Endothelial cell of umbilical vein (primary cell): ENCODE measurements at regions not wholly inside any gene's neighbourhood (a gene's known extent, or its start where the extent isn't known, plus 50 kb on each side); places are given as distances from the start of the nearest gene placed in this dataset.

Experiments used
- BruUV-seq: library from RNA; stranded (reverse); fragments of 400-500 nt; replicated peaks from 2 replicates; lab custom pipeline; 2021; lab: Mats Ljungman, UMichigan
- CTCF ChIA-PET: fragments of 300-600, 350-600 bp; sonication (Branson Sonifier 250); formaldehyde crosslinking; loops from one replicate; lab custom pipeline; 2021; ENCODE audit warnings: antibody characterized with exemption, inconsistent platforms; lab: Charles Lee
- POLR2A ChIA-PET: fragments of 300-600, 350-600 bp; sonication (Branson Sonifier 250); formaldehyde crosslinking; loops from one replicate; lab custom pipeline; 2021; ENCODE audit warnings: antibody characterized with exemption, inconsistent platforms; lab: Charles Lee
- DNase-seq: peaks from one replicate; pipeline ENCODE4 v3.0.0-alpha.2; 2011; ENCODE audit warnings: low read depth, low spot score
- FAIRE-seq: peaks from 2 replicates; lab custom pipeline; 2011; peaks lifted over from hg19 to GRCh38; lab: Jason Lieb, UNC
- H2AFZ ChIP-seq: 2 replicates; pipeline ENCODE4 v1.6.0; 2012; ENCODE audit warnings: low read depth, low read length, control low read depth, inconsistent platforms
- H3K27ac ChIP-seq: 2 replicates; pipeline ENCODE4 v1.5.1; 2011; ENCODE audit warnings: low read depth, mild to moderate bottlenecking, control low read depth, low read length, moderate library complexity; ENCODE audit not compliant: insufficient read depth
- H3K27me3 ChIP-seq, 2 experiments: 2 replicates each; pipeline versions ENCODE4 v1.6.0 to v1.6.1; 2011; ENCODE audit warnings: low read length in 2 of 2, mixed read lengths in 1 of 2; ENCODE audit not compliant: control insufficient read depth in 2 of 2, insufficient read depth in 2 of 2
- H3K36me3 ChIP-seq, 2 experiments: 2 replicates in 1 of 2; 3 replicates in 1 of 2; pipeline ENCODE4 v1.5.1; 2011; ENCODE audit warnings: low read length in 2 of 2, mild to moderate bottlenecking in 1 of 2, moderate library complexity in 1 of 2; ENCODE audit not compliant: control insufficient read depth in 2 of 2, insufficient read depth in 2 of 2; ENCODE audit errors: extremely low read depth in 1 of 2
- H3K4me1 ChIP-seq: 3 replicates; pipeline ENCODE4 v1.5.1; 2011; ENCODE audit warnings: mild to moderate bottlenecking, low read length; ENCODE audit not compliant: control insufficient read depth, insufficient read depth; ENCODE audit errors: extremely low read depth
- H3K4me2 ChIP-seq: 2 replicates; pipeline ENCODE4 v1.6.1; 2011; ENCODE audit warnings: low read length, control low read depth, mixed read lengths; ENCODE audit not compliant: insufficient read depth
- H3K4me3 ChIP-seq, 3 experiments: fragments of 200-600 bp in 1 of 3; sonication (generic), shearing (Covaris generic) in 1 of 3; replicated peaks in 1 of 3; 2 replicates each; pipeline ENCODE4 v1.5.1; 2011 to 2016; ENCODE audit warnings: control low read depth in 3 of 3, low read length in 3 of 3, mild to moderate bottlenecking in 2 of 3, inconsistent platforms in 1 of 3, low read depth in 1 of 3, moderate library complexity in 1 of 3; ENCODE audit not compliant: insufficient read depth in 1 of 3
- H3K79me2 ChIP-seq: 2 replicates; pipeline ENCODE4 v1.6.0; 2012; ENCODE audit warnings: low read length, inconsistent platforms; ENCODE audit not compliant: control insufficient read depth, insufficient read depth
- H3K9ac ChIP-seq: replicated peaks from 2 replicates; pipeline ENCODE3; 2011; ENCODE audit warnings: low read length, control low read depth; ENCODE audit not compliant: insufficient read depth; ENCODE audit errors: extremely low read depth
- H3K9me1 ChIP-seq: replicated peaks from 3 replicates; pipeline ENCODE4 v1.6.0; 2011; ENCODE audit warnings: mild to moderate bottlenecking, low read length; ENCODE audit not compliant: control insufficient read depth, insufficient read depth; ENCODE audit errors: extremely low read depth
- H3K9me3 ChIP-seq: replicated peaks from 2 replicates; pipeline ENCODE4 v1.5.1; 2012; ENCODE audit warnings: low read length, inconsistent platforms; ENCODE audit not compliant: control insufficient read depth, insufficient read depth
- H4K20me1 ChIP-seq: replicated peaks from 2 replicates; pipeline ENCODE3; 2011; ENCODE audit warnings: mild to moderate bottlenecking, low read length; ENCODE audit not compliant: control insufficient read depth, insufficient read depth; ENCODE audit errors: extremely low read depth
- EZH2 ChIP-seq: IDR thresholded peaks from 2 replicates; pipeline ENCODE4 v1.6.1; 2012; ENCODE audit warnings: borderline replicate concordance, low read depth, mild to moderate bottlenecking, moderate library complexity, low read length, inconsistent platforms; ENCODE audit not compliant: severe bottlenecking
- FOS ChIP-seq: IDR thresholded peaks from 2 replicates; pipeline ENCODE4 v1.6.1; 2011; ENCODE audit warnings: mild to moderate bottlenecking, low read length, moderate library complexity, borderline replicate concordance; ENCODE audit not compliant: insufficient read depth
- GATA2 ChIP-seq: IDR thresholded peaks from 2 replicates; pipeline ENCODE4 v1.7.0; 2011; ENCODE audit warnings: low read depth, mild to moderate bottlenecking, moderate library complexity, mixed read lengths, low read length; ENCODE audit not compliant: insufficient read length, insufficient read depth
- JUN ChIP-seq: IDR thresholded peaks from 2 replicates; pipeline ENCODE4 v1.6.1; 2011; ENCODE audit warnings: borderline replicate concordance, low read depth; ENCODE audit not compliant: insufficient read length, insufficient read depth
- MYC ChIP-seq: IDR thresholded peaks from one replicate; pipeline ENCODE4 v1.6.1; 2011; ENCODE audit warnings: mild to moderate bottlenecking, low read depth, low read length
- POLR2A ChIP-seq: IDR thresholded peaks from 2 replicates; pipeline ENCODE4 v1.6.1; 2012; ENCODE audit warnings: low read depth, mild to moderate bottlenecking, control low read depth, low read length
- POLR2AphosphoS5 ChIP-seq: IDR thresholded peaks from 2 replicates; pipeline ENCODE4 v1.6.1; 2012; ENCODE audit warnings: low read depth, mild to moderate bottlenecking, control low read depth, low read length, moderate library complexity; ENCODE audit not compliant: insufficient read depth
- dilution Hi-C: fragments of 300-500 bp; cut with MboI; formaldehyde crosslinking; loops from one replicate; pipeline ENCODE4 v1.15.0; 2019; ENCODE audit warnings: low sequenced_read_pairs; ENCODE audit not compliant: extremely low pct_ligation_motif_present
- intact Hi-C: fragments of 100-400 bp; cut with micrococcal nuclease; formaldehyde crosslinking; loops from one replicate; pipeline ENCODE4 v1.10.0; 2022
- TF ChIP-seq, protein P1 (sequence below), 2 donors: IDR thresholded peaks; 1 replicate in 1 of 2; 2 replicates in 1 of 2; pipeline ENCODE4 v1.5.1; 2011; ENCODE audit warnings: low read length in 2 of 2, mild to moderate bottlenecking in 2 of 2, moderate library complexity in 2 of 2, control low read depth in 1 of 2, inconsistent platforms in 1 of 2, low read depth in 1 of 2; ENCODE audit not compliant: insufficient read depth in 1 of 2; ENCODE audit errors: extremely low read depth in 1 of 2
- TF ChIP-seq, protein P2 (sequence below): IDR thresholded peaks from 2 replicates; pipeline ENCODE4 v1.6.1; 2011; ENCODE audit not compliant: insufficient read depth, insufficient read length

DNA sequence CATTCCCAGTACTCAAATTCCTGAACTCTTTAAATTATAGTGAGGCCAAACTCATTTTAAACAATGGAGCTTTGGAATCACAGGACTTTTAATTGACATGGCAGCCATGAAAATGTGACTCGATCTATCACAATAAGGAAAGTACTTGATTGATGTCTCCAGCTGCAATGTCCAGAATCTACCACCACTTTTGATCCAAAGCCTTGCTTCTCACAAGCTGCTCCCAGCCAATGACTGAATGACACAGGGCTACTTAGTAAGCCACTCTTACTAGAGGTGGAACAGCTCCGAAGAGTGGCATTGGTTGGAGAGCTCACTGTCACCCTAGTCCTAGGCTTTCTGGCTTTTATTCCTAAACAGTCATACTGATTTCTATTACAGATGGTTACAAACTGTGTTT lies 270.1 kb downstream of the IRS1 start:
- Histone ChIP-seq H3K4me1 (no peaks in the 10 kb centered on the region), H4K20me1 (no peaks in the 10 kb centered on the region), H3K79me2 (no peaks in the 10 kb centered on the region), H3K27me3 (no peaks in the 10 kb centered on the region), H3K9me3 (peaks cover 2% of the 10 kb centered on the region), H3K27ac (no peak overlapping the region), H3K4me2 (no peak overlapping the region), H3K4me3 (no peak overlapping the region), H3K36me3 (no peaks in the 10 kb centered on the region), H2AFZ (no peak overlapping the region), H3K9ac (no peak overlapping the region), H3K9me1 (no peaks in the 10 kb centered on the region)
- intact Hi-C loops: no loop called here
- DNase-seq (no peak), FAIRE-seq (no peak)
- dilution Hi-C loops: no loop called here
- TF ChIP-seq MYC (no peak), GATA2 (no peak), POLR2A (no peak), JUN (no peak), POLR2AphosphoS5 (no peak)
- TF ChIP-seq, protein P1, sequence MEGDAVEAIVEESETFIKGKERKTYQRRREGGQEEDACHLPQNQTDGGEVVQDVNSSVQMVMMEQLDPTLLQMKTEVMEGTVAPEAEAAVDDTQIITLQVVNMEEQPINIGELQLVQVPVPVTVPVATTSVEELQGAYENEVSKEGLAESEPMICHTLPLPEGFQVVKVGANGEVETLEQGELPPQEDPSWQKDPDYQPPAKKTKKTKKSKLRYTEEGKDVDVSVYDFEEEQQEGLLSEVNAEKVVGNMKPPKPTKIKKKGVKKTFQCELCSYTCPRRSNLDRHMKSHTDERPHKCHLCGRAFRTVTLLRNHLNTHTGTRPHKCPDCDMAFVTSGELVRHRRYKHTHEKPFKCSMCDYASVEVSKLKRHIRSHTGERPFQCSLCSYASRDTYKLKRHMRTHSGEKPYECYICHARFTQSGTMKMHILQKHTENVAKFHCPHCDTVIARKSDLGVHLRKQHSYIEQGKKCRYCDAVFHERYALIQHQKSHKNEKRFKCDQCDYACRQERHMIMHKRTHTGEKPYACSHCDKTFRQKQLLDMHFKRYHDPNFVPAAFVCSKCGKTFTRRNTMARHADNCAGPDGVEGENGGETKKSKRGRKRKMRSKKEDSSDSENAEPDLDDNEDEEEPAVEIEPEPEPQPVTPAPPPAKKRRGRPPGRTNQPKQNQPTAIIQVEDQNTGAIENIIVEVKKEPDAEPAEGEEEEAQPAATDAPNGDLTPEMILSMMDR (IDR thresholded peaks at IDR 0.05; ENCODE audit: extremely low read depth in 1 of 2, insufficient read depth in 1 of 2, low read depth in 1 of 2, low read length in 2 of 2): no peak
- TF ChIP-seq, protein P2, sequence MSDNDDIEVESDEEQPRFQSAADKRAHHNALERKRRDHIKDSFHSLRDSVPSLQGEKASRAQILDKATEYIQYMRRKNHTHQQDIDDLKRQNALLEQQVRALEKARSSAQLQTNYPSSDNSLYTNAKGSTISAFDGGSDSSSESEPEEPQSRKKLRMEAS: no peak
- no TSS peak for BruUV-seq
- ChIA-PET POLR2A (no interaction called here), CTCF (no interaction called here)

DNA sequence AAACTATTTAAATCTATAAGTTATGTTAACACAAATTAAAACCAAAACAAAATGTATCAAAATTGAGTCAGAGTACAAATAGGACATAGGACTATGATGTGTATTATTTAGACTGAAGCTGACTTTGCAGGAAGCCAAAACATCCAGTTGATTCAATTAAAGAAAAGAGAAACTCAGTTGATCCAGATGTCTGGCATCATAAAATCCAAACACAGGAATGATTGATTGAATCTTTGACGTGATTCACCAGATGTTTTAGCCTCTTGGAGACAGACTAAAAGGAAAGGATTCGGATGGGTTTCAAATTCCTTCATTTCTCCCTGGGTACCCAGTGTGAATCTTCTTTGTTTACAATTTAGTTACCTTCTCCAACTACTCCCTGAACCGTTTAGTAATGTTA lies 272.9 kb downstream of the IRS1 start:
- FAIRE-seq (no peak), DNase-seq (no peak)
- ChIA-PET POLR2A (no interaction called here), CTCF (no interaction called here)
- dilution Hi-C loops: no loop called here
- H3K4me1 ChIP-seq: no peaks in the 10 kb centered on the region
- no peak overlapping the region for H3K4me2 ChIP-seq
- H2AFZ ChIP-seq: no peak overlapping the region
- no peaks in the 10 kb centered on the region for H3K79me2 ChIP-seq
- no TSS peak for BruUV-seq
- H3K4me3 ChIP-seq: no peak overlapping the region
- TF ChIP-seq, protein P1 (IDR thresholded peaks at IDR 0.05; ENCODE audit: extremely low read depth in 1 of 2, insufficient read depth in 1 of 2, low read depth in 1 of 2, low read length in 2 of 2): no peak
- no peak for TF ChIP-seq FOS
- TF ChIP-seq GATA2: no peak
- no peak for TF ChIP-seq MYC
- TF ChIP-seq POLR2AphosphoS5: no peak
- no peak for TF ChIP-seq POLR2A
- no peak for TF ChIP-seq EZH2
- H3K27ac ChIP-seq: no peak overlapping the region
- peaks cover 2% of the 10 kb centered on the region for H3K9me3 ChIP-seq
- no peaks in the 10 kb centered on the region for H3K9me1 ChIP-seq
- intact Hi-C loops: no loop called here
- H3K27me3 ChIP-seq: no peaks in the 10 kb centered on the region
- no peak overlapping the region for H3K9ac ChIP-seq
- H4K20me1 ChIP-seq: no peaks in the 10 kb centered on the region
- H3K36me3 ChIP-seq: no peaks in the 10 kb centered on the region
